SHP77 treated with DMSO at 0.1 percent for 48 hours (cell line): ENCODE measurements at regions not wholly inside any gene's neighbourhood (a gene's known extent, or its start where the extent isn't known, plus 50 kb on each side); places are given as distances from the start of the nearest gene placed in this dataset.

Experiments used
- DNase-seq: peaks from one replicate; lab custom pipeline; 2025; lab: John Stamatoyannopoulos, UW

DNA sequence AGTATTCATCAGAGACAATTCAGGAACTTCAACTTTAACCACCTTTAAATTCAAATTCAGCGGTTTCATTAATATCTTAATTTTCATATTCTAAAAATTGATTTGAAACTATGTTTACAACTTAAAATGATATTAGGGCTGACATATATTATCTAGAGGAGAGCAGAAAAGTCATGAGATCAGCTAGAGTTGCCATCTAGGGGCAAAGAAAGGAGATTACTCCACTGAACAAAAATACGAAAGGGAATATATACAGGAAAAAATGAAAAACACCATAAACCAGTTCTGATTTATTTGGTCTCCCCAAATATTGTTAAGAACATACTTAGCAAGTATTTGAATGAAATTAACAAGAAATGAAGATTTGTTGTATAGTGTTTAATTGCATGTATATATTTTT is 946.3 kb downstream of the DTWD2 start:
- DNase-seq, result no peak

DNA sequence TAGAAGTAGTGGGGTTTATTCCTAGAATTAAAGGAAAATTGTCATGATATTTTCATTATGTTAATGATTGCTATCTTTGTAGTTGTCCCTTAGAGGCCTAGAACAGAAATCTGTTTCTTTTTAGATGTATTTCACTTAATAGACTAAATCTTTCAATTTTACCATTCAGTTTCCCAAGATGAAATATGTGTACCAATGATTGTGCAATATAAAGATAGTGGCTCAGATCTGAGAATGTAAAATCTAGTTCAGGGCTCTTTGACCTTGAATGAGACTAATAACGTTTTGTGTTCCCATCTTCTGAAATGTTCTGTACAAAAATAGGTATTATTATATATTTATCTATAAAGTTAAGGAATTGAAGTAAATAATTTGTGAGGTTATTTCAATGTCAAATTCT is 947.9 kb downstream of the DTWD2 start:
- no peak for DNase-seq

DNA sequence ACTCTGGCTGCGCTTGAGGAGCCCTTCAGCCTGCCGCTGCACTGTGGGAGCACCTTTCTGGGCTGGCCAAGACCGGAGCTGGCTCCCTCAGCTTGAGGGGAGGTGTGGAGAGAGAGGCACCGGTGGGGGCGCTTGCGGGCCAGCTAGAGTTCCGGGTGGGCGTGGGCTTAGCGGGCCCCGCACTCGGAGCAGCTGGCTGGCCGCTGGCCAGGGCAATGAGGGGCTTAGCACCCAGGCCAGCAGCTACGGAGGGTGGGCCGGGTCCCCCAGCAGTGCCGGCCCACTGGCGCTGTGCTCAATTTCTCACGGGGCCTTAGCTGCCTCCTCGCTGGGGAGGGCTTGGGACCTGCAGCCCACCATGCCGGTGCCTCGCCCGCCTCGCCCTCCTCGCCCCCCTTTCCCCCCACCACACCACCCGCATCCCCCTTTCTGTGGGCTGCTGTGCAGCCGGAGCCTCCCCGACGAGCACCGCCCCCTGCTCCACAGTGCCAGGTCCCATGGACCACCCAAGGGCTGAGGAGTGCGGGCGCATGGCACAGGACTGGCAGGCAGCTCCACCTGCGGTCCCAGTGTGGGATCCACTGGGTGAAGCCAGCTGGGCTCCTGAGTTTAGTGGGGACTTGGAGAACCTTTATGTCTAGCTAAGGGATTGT is 954.5 kb downstream of the DTWD2 start:
- no peak for DNase-seq

DNA sequence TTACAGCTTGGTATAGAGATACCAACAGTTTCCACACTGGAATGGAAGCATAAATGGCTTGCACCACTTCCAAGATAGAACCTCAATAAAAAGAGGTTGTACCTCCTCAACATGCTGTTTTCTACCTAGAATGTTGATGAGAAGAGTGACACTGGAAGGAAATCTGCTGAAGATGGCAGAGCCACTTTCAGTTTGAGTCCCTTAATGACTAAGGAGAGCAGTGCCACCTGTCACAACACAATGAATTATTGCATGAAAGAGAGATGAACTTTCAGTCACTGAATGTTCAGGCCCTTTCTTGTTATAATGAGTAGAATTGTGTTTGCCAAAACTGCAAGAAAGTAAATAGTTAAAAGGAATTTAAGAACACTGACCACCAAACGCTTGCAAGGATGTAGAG is 958.5 kb downstream of the DTWD2 start:
- DNase-seq, result no peak

DNA sequence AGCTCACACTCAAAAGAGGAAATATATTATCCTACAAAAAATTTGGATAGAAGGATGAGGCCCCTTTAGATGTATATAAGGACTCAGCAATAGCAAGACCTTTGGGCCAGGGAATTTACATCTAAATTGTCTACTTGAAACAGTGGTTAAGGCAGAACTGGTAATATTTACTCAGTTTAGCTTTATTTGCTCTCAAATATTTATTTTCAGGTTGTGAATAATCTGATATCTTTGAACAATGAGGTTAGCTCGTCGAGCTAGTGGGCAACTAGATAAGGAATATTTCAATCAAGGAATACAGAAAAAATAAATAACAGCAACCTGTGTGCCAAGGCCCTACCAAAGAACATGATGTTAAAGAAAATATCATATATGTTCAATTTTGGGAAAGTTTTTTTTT is 966.3 kb downstream of the DTWD2 start:
- DNase-seq, result no peak

DNA sequence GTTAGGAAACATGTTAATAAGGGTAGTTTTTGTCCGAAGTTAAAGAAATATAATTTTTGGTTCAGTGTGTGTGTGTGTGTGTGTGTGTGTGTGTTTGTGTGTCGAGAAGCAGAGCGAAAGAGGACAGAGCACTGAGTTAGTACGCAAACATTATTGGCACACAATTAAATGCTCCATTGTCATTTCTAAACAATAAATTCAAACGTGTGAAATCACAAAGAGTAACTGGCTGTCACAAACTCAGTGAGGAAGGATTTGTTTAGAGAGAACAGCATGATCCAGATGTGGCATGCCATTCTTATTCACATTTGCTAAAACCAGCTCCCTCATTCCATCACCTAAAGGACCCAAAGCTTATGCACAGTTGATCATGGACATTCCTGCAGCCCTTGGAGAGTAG is 970.8 kb downstream of the DTWD2 start:
- DNase-seq, result no peak

DNA sequence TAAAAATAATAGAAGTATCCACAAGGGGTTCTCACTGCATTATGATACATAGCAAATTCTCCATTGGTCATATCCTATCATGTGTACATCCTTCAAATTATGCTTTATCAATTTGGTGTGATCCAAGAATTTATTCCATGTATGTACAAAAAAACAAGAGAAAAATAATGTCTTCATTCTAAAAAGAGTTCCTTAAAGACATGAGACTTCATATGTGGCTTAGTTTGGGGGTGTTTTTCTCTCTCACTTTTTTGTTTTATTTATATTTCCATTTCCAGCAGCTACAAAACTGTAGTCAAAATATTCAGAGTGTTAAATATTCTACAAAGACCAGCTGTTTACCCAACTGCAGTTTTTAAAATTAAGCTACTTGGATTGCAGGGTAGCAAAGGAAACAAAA is 972.0 kb downstream of the DTWD2 start:
- no peak for DNase-seq

DNA sequence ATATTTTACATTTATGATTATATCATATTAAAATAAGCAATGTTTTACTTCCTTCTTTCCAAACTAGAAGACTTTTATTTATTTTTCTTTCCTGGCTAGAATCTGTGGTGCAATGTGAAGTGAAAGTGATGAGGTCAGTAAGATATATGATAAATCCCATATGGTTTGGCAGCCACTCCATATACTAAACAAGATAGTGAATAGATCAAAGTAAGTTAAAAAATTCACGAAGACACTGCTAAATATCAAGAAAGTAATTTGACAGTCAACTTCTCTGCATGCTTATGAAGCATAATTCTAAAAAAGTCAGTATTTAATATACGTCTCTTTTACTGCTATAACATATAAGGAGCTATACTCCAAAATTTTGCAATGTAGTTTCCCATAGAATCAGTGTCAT is 972.8 kb downstream of the DTWD2 start:
- DNase-seq, result no peak

DNA sequence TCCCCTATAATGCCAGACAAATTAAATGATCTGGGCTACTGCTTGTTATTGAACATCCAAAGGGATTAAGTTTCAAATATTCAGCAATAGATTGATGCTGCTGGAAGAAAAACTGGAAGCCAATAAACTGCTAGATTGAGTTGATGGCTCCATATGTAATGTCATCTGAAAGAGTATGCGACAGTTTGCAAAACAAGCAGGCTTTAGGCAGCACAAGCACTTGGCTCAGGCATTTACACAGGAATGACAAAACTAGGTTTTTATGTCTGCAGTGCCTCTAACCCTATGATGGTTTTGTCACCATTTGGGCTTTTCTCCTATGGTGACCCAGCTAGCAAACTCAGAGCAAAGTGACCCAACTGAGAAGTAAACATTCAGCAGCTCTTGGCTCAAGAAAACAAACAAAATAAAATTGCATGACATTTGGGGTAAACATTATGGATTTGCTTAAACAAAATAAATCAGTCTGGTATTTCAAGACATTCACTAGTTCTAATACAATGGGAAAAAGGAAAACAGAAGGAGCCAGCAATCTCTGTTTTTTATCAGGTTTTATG is 978.5 kb downstream of the DTWD2 start:
- DNase-seq, result no peak

DNA sequence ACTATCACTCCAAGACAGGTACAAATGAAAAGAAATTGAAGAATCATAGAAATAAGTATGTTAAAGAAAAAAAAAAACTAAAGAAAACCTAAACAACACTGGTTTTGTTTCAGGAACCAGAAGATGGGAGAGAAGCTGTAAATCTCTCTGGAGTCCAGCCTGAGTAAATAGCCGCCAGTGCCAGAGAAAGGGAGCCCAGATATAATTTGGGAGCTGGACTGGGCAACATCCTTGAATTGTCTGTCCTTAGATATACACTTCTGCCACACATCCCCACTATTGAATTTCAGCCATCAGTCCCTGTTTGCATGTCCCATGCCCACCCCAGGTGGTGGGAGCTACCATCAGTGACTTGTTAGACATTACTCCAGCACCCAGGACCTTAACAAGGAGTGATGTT is 979.6 kb downstream of the DTWD2 start:
- no peak for DNase-seq

DNA sequence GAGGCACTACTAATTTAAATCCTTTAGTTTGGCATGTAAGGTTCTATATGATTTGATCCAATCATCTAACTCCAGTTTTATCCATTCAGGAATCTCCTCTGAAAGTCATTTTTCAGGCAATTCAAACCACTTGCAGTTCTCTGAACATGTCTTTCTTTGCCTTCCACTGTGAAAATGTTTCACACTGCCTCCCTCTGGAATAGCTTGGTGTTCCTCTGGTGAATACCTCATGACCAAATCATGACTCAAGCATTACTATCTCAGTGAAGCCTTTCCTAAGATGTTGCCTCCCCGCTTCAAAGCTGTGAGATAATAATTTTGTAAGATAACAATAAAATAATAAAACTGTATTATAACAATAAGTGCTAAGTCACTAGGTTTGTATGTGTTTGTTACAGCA is 981.1 kb downstream of the DTWD2 start:
- DNase-seq, result no peak

DNA sequence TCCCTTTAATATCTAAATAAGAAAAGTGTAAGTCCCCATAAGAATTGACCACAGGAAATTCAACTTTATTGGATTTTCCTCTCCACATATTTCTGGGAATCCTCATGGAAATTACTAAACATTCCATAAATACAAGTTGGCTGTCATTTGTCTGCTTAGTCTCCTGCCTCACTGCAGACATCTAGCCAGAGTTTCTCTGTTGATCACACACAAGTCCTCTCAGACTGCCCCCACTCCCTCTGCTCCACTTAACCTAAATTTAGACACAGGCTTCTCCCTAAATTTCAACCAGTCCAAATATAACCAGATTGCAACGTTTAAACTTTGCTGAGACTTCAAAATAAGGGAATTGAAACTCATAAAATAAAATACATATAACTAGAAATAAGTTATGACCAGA is 982.1 kb downstream of the DTWD2 start:
- no peak for DNase-seq

DNA sequence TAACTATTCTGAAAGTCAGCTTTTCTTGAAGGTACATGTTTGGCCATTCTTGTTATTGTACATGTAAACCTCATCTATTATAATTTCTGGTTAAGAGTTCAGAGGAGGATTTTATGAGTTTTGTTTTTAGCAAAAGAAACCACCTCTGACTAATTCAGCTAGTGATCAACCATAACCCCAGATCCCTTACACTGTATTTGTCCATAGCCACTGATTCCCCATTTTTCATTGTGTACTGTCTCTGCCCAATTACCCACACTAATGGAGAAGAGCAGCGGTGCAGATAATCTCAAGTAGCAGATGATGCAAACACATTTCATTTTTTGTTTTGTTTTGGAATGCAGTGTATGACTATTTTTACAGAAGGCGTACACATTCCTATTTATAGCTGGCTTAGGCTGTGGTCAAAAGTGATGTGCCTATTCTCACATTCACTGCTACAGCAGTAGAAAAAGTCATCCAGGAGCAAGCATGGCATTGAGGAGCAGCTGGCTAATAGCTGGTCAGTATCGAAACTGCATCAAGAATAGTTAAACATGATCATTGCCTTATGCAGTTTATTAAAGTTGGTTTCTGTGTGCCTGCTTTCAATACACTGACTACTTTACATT is 988.3 kb downstream of the DTWD2 start:
- no peak for DNase-seq

DNA sequence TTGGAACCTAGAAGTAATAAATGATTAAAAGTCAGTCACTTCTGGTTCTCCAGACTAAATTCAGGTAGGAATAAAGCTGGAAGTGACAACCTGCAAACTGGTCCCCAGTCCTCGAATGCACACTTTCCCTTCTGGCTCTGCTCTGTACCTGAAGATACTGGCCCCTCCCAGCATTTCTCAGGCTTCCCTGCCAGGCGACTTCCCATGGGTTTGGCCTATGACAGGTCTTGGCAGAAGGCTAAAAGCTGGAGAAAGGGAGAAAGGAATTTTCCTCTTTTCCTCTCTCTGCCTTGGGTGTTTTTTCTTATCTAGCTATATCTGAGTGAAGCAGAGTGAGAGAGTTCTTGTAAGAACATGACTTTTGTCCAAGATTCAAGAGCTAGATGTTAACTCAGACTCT is 1005.7 kb downstream of the DTWD2 start:
- DNase-seq, result no peak

DNA sequence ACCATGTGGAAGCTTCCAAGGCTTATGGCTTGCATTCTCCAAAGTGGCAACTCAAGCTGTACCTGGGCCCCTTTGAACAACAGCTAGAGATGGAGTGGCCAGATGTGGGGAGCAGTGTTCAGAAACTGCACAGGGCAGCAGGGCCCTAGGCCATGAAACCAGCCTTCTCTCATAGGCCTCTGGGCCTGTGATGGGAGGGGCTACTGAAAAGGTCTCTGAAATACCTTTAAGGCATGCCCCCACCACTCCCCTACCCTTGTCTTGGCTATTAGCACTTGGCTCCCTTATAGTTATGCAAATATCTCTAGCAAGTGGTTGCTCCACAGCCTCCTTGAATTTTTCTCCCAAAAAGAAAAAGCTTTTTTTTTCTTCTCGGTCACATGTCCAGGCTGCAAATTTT is 1014.6 kb downstream of the DTWD2 start:
- DNase-seq, result no peak

DNA sequence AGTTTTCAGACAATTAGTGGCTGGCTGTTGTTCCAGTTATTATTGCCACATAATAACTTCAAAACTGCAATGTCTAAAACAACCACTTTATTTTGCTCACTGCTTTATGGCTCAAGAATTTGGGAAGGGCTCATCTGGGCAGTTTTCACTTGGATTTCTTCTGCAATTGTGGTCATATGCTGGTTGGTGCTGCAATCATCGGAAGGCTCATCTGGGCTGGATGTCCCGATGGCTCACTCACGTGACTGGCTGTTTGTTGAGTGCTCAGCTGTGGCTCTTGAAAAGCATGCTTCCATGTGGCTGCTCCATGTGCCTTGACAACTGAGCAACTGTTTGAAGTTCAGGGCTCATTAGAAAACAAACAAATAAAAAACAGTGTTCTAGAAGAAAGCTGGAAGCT is 1032.5 kb downstream of the DTWD2 start:
- DNase-seq, result no peak

DNA sequence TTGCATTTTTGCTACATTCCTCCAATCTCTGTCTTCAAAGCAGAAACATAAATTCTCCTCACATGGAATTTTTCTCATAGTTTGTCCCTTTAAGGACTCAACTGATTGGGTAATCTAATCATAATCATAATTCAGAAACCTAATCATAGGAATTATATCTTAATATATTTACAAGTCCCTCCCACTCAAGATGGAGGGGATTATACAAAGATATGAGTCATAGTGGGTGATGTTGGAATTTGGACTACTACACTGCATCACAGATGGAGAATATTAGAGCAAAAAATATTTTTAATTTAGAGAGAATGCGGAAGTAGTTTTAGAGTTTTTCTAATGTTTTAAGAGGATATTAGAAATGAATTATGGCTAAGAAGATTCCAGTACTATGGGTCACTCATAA is 1034.0 kb downstream of the DTWD2 start:
- DNase-seq, result no peak

DNA sequence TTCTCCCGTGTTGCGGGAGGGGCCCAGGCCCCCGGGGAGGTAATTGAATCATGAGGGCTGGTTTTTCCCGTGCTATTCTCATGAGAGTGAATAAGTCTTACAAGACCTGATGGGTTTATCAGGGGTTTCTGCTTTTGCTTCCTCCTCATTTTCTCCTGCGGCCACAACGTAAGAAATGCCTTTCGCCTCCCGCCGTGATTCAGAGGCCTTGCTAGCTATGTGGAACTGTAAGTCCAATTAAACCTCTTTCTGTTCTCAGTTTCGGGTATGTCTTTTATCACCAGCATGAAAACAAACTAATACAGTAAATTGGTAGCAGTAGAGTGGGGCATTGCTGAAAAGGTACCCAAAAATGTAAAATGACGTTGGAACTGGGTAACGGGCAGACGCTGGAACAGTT is 1035.1 kb downstream of the DTWD2 start:
- no peak for DNase-seq

DNA sequence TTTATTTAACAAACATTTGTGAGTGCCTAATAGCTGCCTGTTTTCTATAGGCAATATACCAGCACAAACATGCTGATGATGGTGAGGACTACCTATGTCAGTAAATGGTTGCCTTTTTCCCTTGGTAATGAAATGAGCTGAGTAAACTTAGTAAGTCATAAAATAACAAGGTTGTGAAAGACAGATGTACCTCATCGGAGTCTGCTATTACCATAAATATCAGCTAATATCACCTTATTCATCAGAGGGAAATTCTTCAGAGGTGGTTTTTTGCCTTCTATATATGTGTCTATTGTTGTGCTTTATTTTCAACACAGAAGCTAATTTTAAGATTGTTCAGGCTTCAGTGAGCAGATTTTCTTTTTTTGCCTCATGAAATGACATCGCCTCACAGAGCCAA is 1040.5 kb downstream of the DTWD2 start:
- no peak for DNase-seq

DNA sequence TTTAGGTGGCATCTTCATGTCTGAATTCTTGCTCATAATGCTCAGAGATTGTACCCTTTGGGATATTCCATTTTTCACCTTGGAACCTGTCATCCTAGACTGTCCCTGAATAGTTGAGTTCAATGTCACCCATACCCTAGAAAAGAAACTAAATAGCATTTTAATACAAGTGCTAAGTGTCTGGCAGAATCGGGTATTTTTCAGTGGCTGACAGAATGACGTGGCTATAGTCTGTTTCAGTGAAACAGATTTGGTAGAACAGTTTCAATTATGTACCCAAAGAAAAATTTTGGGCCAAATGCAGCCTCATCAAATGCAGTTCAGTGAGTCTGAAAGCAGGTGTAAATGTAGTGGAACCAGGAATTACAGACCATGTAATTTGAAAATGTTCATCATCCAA is 1041.2 kb downstream of the DTWD2 start:
- DNase-seq, result no peak

DNA sequence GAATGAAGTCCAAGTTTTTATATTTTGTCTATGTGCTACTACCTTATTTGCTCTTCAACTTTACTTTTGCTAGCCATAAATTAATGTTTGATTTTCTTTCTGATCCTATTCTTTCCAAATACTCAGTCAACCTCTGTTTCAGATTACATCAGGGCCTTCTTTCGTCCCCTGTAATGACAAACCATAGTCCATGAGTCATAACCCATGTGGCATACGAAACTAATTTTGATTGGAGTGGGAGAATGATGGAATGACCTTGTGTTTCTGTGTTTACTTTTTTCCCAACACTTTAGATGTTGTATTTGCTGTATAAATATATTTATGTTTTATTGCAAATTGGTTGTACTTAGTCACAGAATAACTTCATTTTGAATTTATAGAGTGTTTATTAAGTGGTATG is 1043.1 kb downstream of the DTWD2 start:
- DNase-seq, result no peak

DNA sequence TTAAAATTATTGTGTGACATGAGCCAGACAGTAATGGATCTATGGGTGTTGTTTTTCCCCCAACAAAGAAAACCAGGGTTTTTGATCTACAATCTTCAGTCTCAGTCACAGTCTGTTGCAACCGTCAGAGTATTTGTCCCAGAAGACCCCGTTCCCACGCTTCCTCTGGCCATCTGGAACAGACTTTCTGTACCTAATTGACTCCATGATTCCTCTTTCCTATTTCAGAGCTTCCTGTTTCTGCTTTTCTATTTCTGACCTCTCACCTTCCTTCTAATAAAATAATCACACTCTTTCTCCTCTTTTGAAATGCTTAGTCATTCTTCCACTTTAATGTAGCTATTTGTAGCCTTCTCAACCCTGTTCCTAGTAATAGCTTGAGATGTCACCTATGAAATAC is 1044.8 kb downstream of the DTWD2 start:
- DNase-seq, result no peak

DNA sequence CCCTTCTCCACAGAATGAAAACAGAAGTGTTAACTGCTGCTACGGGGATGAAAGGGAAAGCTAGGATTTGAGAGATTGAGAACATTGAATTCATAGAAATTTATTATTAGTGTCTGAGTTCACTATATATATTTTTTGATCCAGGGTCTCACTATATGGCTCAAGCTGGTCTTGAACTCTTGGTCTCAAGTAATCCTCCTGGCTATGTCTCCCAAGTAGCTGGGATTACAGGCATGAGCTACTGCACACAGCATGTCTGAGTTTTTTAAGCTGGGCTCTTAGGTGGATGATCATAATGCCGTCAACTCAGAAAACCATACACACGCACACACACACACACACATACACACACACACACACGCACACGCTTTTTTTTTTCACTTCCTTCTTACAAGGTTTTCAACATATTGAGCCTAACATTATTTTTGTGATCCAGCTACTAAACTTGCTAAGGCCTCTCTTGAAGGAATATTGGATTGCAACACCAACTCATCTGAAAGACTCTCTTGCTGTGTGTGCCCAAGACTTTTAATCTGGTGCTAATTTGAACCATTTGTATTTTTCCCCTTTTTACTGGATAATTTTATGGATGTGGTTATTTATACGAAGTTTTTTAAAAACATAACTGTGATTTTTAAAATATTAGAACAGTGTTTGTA is 1045.4 kb downstream of the DTWD2 start:
- no peak for DNase-seq

DNA sequence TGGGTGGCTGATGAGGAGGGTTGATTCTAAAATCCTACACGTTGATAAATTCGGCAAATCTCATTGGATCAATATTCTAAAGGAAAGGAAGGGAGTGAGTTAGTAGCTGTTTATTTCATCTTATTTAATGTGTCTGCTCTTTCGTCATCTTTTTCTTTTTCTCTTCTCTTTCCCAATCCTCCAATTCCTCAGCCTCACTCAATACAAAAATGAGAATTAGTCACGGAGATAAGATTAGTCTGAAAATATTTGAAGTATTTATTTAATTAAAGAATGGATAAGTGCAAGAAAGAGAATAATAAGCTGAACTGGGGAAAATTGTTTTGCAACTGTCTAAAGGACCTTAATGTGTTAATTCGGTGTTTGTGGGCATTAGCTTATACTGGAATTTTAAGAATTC is 1095.1 kb downstream of the DTWD2 start:
- no peak for DNase-seq
